NCI-H2081 treated with DMSO at 0.1 percent for 48 hours (cell line): ENCODE measurements at regions not wholly inside any gene's neighbourhood (a gene's known extent, or its start where the extent isn't known, plus 50 kb on each side); places are given as distances from the start of the nearest gene placed in this dataset.

Source experiments
- DNase-seq: peaks from one replicate; lab custom pipeline; 2025; lab: John Stamatoyannopoulos, UW

- DNase-seq = no peak
Measured at GRCh38 chr1:98030976-98031375, 110.1 kb upstream of the DPYD start.

DNA sequence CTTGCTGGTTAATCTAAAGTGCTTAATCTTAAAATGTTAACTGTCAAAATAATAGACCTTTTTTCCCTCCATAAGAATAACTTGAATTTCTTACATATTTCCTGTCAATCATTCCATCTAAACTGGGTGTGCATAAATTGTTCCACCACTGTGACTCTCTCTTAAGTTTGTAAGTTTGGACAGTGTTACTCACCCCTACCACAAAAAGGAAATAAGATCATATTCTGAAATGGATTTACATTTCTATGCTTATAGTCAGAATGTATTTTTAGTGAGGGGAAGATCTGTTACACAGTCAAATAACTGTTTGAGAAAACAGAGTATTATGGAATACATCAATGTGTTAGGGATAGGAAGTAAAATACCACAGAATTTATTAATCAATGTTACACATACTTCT lies 109.6 kb upstream of the DPYD start:
- DNase-seq = no peak

DNA sequence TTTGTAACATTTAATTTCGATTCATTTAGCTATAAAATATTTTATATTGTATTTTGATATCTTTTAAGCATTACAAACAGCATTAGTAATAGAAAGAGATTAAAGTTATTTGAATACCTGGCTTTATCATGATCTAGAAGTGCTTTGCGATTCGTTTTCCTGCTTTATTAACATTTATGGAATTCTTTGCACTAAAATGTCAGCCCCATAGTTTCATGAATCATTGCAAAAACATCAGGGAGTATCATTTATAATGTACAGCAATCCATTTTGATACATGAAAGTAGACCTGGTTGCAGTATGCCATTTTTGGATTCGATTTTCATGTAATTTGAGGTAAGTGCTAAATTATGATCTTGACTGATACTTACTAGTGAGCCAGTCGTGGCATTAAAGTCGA lies 108.0 kb upstream of the DPYD start:
- DNase-seq = no peak

- DNase-seq = no peak
Measured at GRCh38 chr1:98027103-98027705, 106.4 kb upstream of the DPYD start.

DNA sequence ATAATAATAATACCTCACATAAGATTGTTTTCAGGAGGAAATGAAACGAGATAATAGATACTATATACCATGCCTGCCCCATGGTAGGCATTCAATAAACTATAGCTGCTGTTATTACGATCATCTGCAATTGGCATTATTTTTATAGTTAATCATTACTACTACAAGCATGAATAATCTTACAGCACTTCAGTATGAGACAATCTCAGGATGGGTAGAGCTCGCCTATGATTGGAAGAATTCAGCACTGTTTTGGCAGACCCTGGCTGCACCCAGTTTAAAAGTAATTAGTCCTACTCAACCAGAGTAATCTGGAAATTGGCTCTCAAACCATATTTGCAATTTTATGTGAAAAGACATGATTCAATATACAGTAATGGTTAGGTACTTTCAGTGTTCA lies 105.0 kb upstream of the DPYD start:
- DNase-seq = no peak

DNA sequence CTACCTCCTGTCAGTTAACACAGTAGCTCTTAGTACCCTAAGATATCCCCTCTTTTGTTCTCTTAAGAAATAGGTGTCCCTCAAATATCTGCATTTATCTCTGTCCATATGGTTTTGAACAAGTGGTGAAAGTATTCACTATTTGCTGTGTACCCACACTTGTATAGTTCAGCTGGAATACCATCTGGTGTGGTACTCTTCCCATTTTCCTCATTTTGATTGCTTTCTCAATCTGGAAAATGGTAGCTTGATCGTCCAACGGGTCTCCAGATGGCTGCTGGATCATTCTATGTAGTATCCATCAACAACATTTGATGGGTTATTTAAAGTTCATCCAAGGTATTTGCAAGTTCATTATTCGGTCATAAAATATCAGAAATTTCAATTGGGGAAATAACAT lies 100.3 kb upstream of the DPYD start:
- DNase-seq = no peak

- no peak for DNase-seq
Measured at GRCh38 chr1:98019747-98020146, 98.9 kb upstream of the DPYD start.

DNA sequence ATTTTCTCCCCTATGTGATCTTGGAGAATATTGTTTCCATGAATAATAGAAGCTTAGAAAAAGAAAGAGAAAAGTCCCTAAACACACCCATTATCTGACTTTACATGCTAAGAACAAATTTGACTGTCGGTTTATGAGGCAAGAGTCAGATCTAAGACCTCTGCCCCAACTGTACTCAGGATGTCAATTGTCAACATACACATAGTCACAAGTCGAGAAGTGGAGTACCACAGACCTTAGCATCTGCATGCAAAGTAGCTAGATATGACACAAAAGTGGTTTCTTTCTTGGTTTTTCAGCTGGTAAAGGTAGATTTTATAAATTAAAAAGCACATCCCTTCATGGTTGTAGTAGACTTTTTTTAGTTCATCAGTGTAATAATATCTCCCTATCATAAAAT lies 97.2 kb upstream of the DPYD start:
- DNase-seq = no peak

GRCh38 chr1:98017184-98017583 lies 96.3 kb upstream of the DPYD start:
- DNase-seq = no peak

- no peak for DNase-seq
Measured at GRCh38 chr1:98008373-98008772, 87.5 kb upstream of the DPYD start.

GRCh38 chr1:98005326-98006010 lies 84.6 kb upstream of the DPYD start:
- no peak for DNase-seq

DNA sequence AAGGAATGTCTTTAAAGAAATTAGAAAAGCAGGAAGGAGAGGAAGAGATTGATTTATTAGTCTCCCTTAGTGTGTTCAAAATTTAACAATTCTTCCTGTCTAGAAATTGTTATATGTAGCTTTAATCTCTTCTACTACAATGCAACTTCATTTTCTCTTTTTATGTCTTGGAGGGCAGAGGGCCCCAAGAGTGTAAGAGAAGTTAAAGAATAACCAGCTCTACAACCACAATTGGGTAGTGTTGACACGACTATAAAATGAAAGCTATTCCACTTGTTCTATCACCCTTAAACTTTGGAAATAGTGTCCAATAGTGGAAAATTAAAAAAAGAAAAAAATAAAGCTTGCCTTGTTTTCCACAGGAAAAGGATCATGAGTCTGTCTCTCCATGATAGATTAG lies 82.6 kb upstream of the DPYD start:
- DNase-seq = no peak

DNA sequence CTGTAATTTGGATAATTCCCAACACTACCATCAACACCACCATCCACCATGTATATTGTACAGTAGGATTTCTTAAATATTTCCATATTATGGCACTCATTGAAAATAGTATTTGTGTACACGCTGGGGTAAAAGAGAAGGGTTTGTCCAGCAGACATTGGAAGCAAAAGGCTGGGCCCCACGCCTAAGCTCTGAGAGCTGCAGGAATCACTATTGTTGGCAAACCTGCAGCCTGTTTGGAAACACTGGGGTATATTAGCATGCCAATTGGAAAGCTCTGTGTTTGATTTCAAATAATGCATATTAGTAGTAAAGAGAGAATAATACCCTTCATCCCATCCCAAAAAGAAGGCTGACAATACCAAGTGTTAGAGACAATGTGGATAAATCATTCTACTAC lies 81.5 kb upstream of the DPYD start:
- no peak for DNase-seq

- no peak for DNase-seq
Measured at GRCh38 chr1:98001764-98002163, 80.9 kb upstream of the DPYD start.

GRCh38 chr1:97999320-97999719 lies 78.5 kb upstream of the DPYD start:
- no peak for DNase-seq

DNA sequence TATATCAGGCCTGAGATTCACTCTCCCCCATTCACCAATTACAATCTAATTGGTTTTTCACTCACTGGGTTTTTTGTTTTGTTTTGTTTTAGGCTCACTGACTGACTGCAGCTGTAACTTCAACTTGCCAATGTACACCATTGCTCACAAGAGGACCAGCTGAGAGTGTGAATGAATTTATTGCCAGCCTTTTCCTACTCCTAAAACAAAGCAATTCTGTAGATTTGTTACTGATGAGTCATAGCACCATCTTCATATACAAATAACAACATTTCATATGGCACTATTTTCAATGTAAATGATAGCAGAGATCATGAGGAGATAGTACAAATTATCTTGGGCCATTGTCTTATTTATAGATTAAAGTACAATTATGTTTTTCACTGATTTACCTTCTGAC lies 76.0 kb upstream of the DPYD start:
- DNase-seq = no peak

GRCh38 chr1:97989094-97989680 lies 68.4 kb upstream of the DPYD start:
- no peak for DNase-seq

DNA sequence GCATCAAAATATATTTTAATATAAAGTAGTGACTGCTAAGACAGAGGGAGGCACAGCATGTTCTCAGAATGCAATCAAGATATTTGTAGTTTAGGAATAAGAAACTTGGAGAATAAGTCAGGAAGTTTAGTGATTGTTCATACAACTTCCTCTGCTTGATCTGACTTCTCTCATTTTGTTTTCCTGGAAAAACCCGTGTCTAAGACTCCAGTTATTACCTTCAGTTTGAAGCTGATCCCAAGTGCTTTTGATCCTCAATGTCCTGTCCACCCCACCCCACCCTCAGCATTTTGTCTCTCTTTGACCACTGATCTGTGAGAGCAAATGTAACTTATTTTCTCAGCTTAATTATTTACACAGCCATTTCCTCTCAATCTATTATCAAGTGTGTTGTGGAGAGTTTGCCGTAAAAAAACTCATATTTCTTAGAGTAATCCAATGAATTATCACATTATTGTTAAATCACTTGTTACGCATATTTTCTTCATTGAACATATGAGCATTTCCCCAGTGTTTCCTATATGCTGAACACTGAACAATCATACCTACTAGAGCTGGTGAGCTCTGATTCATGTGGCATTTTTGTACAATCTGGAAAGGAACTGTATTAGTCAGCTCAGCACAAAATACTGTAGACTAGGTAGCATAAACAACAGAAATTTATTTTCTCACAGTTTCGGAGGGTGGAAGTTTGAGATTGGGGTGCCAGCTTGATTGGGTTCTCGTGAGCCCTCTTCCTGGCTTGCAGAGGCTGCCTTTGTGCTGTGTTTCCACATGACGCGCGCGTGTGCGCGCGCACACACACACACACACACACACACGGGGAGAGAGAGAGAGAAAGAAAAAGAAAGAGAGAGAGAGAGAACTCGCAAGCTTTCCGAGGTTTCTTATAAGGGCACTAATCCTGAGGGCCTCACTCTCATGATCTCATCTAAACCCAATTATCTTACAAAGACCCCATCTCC lies 65.5 kb upstream of the DPYD start:
- DNase-seq = no peak

DNA sequence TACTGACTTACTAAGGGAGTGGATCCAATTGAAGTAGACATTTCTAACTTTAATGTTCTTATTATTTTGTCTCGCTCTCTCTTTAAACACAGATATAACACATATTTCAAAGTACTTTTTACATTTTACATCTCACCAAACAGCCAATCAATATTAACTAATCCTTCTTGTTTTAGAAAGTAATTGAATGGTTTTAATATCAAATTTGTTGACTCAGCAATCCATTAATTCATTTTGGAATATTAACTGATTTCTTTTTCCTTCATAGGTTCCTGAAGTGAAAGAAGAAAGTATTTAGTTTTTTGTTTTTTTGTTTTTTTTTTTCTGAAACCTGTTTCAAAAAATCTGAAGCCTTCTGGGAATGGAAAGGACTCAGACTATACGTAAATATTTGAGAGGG lies 62.3 kb upstream of the DPYD start:
- no peak for DNase-seq

GRCh38 chr1:97980530-97980929 lies 59.7 kb upstream of the DPYD start:
- no peak for DNase-seq

DNA sequence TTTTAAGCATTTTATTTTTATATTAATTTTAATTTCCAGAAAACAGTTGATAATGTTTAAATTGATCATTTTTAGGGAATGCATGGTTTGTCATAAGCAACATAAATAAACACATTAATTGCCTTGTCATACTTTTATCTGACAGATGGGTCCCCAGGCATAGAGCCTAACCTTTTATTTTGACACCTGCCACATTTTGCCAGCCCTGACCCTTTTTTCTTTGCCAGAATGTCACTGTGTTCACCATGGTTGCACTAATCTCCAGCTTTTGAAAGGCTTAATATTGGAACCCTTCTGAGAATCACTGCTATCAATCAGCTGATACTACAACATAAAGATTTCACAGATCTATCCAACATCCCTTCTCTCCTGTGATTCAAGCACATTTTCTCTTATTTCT lies 56.0 kb upstream of the DPYD start:
- no peak for DNase-seq
